ENCODE measurements at regions not wholly inside any gene's neighbourhood (a gene's known extent, or its start where the extent isn't known, plus 50 kb on each side); places are given as distances from the start of the nearest gene placed in this dataset.

- no peak for DNase-seq (ENCODE audit: low read depth in 2 of 2, low spot score in 1 of 2)
Observed at GRCh38 chr1:221832617-221833016, 90.7 kb upstream of the DUSP10 start.

- no peak for DNase-seq (ENCODE audit: low read depth in 2 of 2, low spot score in 1 of 2)
Observed at GRCh38 chr1:221832151-221832550, 90.3 kb upstream of the DUSP10 start.

- no peak for DNase-seq (ENCODE audit: low read depth in 2 of 2, low spot score in 1 of 2)
Observed at GRCh38 chr1:221829327-221830015, 87.6 kb upstream of the DUSP10 start.

GRCh38 chr1:221827307-221827642, 85.4 kb upstream of the DUSP10 start:
- no peak for DNase-seq (ENCODE audit: low read depth in 2 of 2, low spot score in 1 of 2)

- DNase-seq (ENCODE audit: low read depth in 2 of 2, low spot score in 1 of 2) = no peak
Observed at GRCh38 chr1:221824909-221825308, 83.0 kb upstream of the DUSP10 start.

GRCh38 chr1:221824025-221824424, 82.1 kb upstream of the DUSP10 start:
- no peak for DNase-seq (ENCODE audit: low read depth in 2 of 2, low spot score in 1 of 2)

- no peak for DNase-seq (ENCODE audit: low read depth in 2 of 2, low spot score in 1 of 2)
Observed at GRCh38 chr1:221823561-221823960, 81.7 kb upstream of the DUSP10 start.

GRCh38 chr1:221823149-221823548, 81.3 kb upstream of the DUSP10 start:
- DNase-seq (ENCODE audit: low read depth in 2 of 2, low spot score in 1 of 2) = no peak

- DNase-seq (ENCODE audit: low read depth in 2 of 2, low spot score in 1 of 2) = no peak
Observed at GRCh38 chr1:221822591-221822990, 80.7 kb upstream of the DUSP10 start.

- DNase-seq (ENCODE audit: low read depth in 2 of 2, low spot score in 1 of 2) = no peak
Observed at GRCh38 chr1:221816899-221817298, 75.0 kb upstream of the DUSP10 start.

- no peak for DNase-seq (ENCODE audit: low read depth in 2 of 2, low spot score in 1 of 2)
Observed at GRCh38 chr1:221815660-221816059, 73.8 kb upstream of the DUSP10 start.

- no peak for DNase-seq (ENCODE audit: low read depth in 2 of 2, low spot score in 1 of 2)
Observed at GRCh38 chr1:221813887-221814286, 72.0 kb upstream of the DUSP10 start.

- no peak for DNase-seq (ENCODE audit: low read depth in 2 of 2, low spot score in 1 of 2)
Observed at GRCh38 chr1:221812905-221813597, 71.2 kb upstream of the DUSP10 start.

GRCh38 chr1:221812088-221812752, 70.3 kb upstream of the DUSP10 start:
- DNase-seq (ENCODE audit: low read depth in 2 of 2, low spot score in 1 of 2) = no peak

- no peak for DNase-seq (ENCODE audit: low read depth in 2 of 2, low spot score in 1 of 2)
Observed at GRCh38 chr1:221810406-221810805, 68.5 kb upstream of the DUSP10 start.

- DNase-seq (ENCODE audit: low read depth in 2 of 2, low spot score in 1 of 2) = no peak
Observed at GRCh38 chr1:221809091-221810029, 67.5 kb upstream of the DUSP10 start.

- no peak for DNase-seq (ENCODE audit: low read depth in 2 of 2, low spot score in 1 of 2)
Observed at GRCh38 chr1:221806984-221807383, 65.1 kb upstream of the DUSP10 start.

GRCh38 chr1:221806236-221806635, 64.3 kb upstream of the DUSP10 start:
- DNase-seq (ENCODE audit: low read depth in 2 of 2, low spot score in 1 of 2) = no peak

- no peak for DNase-seq (ENCODE audit: low read depth in 2 of 2, low spot score in 1 of 2)
Observed at GRCh38 chr1:221805121-221805520, 63.2 kb upstream of the DUSP10 start.

GRCh38 chr1:221804303-221804702, 62.4 kb upstream of the DUSP10 start:
- DNase-seq (ENCODE audit: low read depth in 2 of 2, low spot score in 1 of 2) = no peak

- no peak for DNase-seq (ENCODE audit: low read depth in 2 of 2, low spot score in 1 of 2)
Observed at GRCh38 chr1:221801773-221802516, 60.1 kb upstream of the DUSP10 start.
